Erythroblast (primary cell): ENCODE measurements at regions not wholly inside any gene's neighbourhood (a gene's known extent, or its start where the extent isn't known, plus 50 kb on each side); places are given as distances from the start of the nearest gene placed in this dataset.

Experiments used
- GATA1 ChIP-seq: IDR thresholded peaks from 2 replicates; pipeline ENCODE4 v1.6.1; 2011; ENCODE audit warnings: low read depth, mild to moderate bottlenecking, control low read depth, low read length, moderate library complexity
- POLR2A ChIP-seq: IDR thresholded peaks from 2 replicates; pipeline ENCODE4 v1.6.1; 2011; ENCODE audit warnings: mild to moderate bottlenecking, low read length

DNA sequence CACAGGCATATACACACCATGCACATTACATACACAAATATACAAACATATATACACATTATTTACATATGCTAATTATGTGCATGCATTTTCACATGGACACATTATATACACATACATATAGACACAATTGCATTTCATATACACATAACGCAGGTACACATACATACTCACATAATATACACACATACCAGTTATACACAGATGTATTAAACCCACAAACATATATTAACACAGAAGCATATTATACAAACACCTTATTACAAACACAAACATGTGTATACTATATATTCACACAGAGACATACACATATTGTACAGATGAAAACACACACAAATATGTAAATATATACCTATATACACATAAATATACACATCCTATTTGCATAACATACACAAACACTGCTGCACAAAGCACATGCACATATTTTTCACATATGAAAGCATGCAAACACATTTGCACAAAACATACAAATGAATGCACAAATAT, 140.2 kb downstream of the VEGFA start:
- TF ChIP-seq POLR2A (no peak), GATA1 (no peak)
